HG03135 (cell line): ENCODE measurements at regions not wholly inside any gene's neighbourhood (a gene's known extent, or its start where the extent isn't known, plus 50 kb on each side); places are given as distances from the start of the nearest gene placed in this dataset.

Experiments used
- ATAC-seq: cut with Tn5 transposase; IDR thresholded peaks from one replicate; pipeline ENCODE4 v1.9.1; 2021; ENCODE audit warnings: mild to moderate bottlenecking, moderate library complexity; ENCODE audit not compliant: unreplicated experiment

DNA sequence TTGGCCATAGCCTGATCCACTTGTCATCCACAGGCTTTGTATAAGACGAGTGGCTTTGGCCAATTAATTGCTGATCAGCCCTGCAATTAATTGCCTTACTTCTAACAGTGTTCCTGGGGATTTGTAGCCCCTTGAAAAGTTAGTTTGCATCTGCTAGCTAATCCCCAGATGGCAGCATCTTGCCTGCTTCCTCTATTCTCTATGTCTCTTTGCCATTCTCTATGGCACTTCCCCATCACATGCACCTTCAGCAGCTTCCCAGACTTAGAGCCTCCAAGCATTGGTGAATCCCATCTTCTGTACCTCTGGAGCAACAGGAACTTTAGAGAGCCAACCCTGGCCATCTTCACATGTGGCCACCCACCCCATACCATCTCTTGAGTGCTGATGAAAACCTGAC lies 197.0 kb upstream of the DMAC1 start:
- no peak for ATAC-seq

DNA sequence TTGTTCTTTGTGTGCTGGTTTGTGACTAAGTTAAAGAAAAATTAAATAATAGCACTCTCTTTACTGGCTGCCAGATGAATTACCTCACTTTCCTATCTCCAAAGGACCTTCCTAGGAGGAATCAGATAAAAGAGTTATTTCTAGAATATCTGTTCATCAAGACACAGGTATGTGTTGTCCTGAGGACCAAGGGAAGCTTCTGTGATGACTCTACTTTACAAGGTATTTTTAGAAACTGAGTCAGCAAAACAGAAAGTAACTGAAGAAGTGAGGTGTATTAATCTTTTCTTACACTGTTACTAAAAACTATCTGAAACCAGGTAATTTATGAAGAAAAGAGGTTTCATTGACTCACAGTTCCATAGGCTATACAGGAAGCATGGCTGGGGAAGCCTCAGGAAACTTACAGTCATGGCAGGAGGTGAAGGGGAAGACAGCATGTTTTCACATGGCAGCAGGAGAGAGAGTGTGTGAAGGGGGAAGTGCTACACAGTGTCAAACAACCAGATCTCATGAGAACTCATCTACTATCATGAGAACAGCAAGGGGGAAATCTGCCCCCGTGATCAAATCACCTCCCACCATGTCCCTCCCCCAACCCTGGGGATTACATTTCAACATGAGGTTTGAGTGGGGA lies 189.2 kb upstream of the DMAC1 start:
- no peak for ATAC-seq

DNA sequence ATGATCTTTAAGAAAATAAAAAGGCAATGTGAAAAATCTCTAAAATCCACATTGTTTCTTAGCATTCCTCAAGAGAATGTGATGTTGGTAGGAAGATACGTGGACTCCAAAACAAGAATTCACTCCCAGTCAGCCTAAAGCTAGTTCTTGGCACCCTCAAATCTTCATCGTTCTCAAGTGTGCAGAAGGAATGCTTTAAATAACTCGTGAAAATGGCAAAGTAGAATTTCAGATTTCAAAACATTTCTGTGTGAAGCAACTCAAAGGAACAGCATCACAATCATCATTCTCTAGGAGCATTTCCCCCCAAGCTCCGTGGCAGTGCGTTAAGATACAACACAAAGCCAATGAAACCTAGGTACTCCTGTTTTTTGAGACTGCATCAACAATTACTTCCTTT lies 185.1 kb upstream of the DMAC1 start:
- ATAC-seq = no peak

DNA sequence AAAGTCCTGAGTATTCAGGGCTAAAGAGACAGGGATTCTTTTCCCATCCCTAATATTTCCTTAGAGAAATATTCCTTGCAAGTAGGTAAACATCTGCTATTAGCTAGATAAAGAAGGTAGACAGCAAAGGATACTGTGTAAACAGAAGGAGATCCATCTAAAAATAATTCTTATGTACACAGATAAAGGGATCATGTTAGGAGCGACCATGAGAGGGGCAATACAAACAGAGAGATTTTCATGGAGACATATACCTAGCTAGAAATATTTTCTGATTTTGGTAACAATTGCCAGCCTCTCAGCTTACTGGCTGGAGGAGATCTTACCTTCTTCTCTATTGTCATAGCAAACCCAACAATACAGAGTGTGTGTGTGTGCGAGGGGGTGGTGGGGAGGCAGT lies 184.6 kb upstream of the DMAC1 start:
- no peak for ATAC-seq

DNA sequence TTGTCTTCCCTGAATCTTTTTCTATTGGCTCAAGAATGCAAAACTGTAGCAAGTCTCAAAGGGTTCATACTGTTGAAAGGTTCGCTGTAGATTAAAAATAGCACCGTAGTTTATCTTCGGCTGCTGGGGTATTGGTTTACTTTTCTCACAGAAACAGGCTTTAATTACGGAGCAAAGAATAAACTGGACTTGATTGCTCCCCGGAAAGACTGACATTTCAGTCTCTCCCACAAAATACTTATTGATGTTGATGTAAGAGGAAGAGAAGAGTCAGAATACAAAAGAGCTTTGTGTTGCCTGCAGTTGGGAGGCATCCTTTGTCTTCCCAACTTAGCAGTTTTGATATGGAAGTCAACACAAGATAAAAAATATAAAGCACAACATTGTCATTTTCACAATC lies 183.9 kb upstream of the DMAC1 start:
- ATAC-seq = no peak

DNA sequence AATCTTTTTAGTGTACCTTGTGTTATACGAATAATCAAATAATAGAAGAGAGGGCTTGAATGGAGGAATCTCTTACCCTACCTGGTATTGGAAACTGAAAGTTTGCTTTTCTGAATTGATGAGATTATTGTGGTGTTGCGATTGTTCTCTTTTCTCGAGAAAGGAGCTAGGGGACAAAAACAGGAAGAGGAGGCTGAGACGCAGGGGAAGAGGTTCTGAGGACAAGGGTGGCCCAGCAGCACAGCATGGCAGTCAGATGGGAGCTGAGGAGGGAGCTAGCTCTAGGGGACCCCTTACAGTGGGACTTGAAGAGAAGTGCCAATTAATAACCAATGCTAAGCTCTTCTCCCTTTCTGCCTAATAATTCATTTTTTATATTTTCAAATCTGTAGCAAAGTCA lies 183.3 kb upstream of the DMAC1 start:
- no peak for ATAC-seq

DNA sequence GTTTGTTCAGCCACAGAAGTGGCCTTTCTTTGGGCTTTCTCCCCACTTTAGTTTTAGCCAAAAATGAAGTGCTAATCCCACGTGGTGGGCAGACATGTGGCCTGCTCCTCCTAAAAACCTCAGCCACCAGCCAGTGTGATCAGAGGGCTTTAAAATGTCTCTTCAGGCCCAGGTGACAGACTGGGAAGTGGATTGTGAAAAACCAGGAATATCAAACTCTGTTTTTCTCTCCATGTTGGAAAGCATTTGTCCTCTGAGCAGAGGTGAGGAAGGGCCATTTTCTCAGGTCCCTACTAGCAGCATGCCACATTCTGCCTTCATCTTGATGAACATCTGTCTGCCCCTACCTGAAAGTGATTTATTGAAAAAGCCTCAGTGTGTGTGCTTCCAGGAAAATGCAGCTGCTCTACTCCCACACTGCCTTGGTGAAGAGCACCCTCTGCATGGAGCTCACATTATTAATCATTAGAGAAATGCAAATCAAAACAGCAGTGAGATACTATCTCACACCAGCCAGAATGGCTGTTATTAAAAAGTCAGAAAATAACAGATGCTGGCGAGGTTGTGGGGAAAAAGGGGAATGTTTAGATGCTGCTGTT lies 181.2 kb upstream of the DMAC1 start:
- ATAC-seq = no peak

DNA sequence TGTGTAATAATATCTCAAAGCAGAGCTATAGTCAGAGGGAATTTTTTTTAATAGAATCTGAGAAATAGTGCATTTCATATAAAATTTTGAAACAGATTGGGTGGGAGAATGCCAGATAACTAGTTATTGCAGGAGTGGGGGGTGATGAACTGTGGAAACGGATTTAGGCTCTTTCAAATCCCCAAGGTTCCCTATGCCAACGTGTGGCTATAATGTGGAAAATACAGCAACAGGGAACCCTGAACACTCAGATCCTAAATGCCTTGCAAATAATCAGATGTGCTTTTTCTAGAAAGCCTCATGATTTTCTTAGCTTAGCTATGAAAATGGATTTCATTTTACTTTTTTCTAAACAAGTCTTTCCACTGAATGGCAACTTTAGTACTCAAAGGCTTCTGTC lies 180.5 kb upstream of the DMAC1 start:
- ATAC-seq = no peak

DNA sequence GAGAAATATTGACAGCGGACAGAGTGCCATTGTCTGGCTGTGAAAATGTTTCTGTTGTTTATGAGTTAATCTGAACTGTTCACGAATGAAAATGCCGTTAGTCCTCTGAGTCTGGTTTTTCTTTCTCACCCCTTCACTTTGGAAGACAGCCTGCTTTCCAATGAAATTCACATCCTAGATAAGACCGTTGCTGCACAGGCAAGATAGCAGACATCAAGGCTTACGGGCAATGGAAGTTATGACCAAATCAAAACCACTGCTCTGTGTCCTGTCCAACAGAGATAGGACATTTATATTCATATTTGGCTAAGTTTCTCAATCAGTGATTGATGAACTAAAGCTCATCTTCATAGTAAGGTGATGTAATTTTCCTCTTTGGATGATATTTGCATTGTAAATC lies 180.0 kb upstream of the DMAC1 start:
- ATAC-seq = no peak

DNA sequence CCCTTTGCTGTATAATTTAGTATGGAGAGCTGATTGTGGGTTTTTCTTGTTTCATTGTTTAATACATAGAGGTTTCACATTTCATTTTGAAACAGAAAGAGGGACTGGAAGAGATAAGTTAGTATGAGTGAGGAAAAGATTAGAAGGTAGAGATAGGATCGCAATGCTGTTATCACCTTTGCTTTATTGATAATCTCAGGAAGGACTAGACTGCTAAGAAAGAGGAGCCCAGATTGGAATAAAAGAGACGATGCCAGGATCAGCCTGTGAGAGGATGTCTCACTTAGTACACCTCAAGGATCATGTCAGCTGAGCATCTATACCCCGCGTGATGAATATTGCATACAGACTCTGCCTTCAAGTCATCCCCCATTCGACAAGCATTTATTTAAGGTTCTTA lies 178.0 kb upstream of the DMAC1 start:
- no peak for ATAC-seq

DNA sequence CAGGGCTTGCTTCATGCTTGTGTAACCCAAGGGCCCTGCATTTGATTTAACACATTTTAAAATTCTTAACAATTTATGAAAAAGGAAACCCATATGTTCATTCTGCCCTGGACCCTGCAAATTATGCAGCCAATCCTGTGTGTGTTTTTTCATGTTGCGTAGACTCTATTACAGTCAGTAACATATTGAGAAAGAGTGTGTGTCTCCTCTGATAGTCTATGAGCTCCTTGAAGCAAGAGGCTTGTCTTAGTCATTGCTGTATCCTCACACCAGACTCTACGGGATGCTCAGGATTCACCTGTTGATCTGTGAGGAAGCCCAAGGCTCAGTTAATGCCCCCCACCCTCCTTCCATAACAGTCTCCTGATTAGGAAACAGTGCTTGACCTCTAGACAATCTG lies 177.3 kb upstream of the DMAC1 start:
- peak; percentile 4 for ATAC-seq

DNA sequence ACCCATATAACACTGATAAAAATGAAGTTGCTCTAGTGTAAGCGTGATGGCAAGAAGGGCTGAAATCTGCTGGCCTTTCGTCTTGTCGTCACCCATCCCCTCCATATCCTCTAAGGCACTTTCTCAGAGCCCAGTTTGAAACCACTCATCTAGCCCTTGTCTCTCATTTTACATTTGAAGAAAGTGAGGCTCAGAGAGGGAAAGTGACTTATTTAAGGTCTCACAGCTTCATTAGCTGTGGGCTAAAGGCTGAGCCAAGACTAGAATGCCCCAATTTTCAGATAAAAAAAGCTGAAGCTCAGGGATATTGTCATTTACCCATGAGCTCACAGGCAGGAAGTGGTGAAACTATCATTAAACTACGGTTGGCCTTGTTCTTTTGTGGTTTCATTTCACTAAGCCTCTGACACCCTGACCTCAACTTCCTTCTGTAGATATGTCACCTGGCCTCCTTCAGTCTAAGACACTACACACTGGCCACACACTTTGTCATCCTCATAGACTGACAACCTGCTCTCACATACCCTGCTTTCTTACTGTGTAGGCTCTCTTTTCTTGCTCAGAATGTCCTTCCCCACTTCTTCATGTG lies 176.7 kb upstream of the DMAC1 start:
- ATAC-seq = peak; percentile 99

DNA sequence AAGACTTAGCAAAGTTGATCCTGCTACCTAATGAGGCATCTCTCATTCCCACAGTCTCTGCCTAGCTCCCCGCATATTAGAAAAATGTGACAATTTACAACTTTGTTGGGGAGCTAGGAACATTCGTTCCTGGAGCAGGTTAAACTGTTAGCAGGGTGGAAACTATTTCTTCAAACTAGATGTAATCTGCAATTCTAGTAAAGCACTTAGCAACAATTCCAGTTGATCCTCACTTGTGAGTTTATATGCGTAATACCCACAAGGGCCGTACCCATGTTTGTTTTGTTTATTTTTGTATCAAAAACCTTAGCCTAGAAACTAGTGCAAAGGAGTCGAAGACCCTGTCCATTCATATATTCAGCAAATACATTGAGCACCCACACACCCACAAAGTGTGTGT lies 175.8 kb upstream of the DMAC1 start:
- ATAC-seq = no peak

DNA sequence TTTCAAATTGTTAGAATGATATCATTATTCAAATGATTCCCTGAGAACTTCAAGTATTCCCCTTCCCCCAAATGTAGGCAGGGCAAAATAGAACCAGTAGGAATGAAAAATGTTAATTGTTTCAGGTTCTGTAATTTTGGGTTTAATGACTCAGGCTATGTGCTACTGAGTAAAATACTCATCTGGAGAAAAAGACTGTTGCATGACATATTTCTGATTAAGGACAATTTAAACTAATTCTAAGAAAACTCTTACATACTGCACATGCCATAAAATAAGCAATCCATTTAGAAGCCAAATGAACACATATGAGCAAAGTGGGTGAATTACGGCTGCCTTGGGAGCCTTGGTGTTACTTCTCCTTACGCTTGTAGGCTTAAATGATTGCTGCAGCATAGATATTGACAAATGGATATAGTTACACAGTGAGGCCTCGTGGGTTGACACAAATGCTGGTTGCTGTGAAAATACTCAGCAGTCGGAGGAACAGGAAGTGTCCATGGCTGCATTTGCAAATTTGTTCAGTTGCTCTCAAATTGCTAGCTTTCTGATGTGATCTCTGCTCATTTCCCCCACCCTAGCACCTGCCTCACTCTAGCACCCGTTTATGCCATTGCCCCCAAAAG lies 174.9 kb upstream of the DMAC1 start:
- ATAC-seq = no peak

DNA sequence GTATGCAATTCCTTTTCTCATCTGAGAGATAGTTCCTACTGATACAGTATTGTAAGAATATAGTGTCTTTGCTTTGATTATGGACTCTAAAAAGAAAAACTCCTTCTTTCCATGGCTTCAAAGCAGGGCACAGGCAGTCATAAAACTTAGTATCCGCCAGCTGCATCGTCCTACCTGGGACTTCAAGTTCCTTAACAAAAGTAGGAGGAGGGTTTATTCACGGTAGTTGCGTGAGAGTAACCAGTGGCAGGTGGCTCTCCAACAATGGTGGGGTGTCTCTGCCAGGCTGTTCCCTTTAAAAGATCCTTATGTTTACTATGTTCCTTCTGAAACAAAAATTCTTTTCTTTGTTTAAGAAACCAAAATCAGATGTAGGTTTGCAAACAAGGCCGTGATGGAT lies 173.5 kb upstream of the DMAC1 start:
- ATAC-seq = no peak

DNA sequence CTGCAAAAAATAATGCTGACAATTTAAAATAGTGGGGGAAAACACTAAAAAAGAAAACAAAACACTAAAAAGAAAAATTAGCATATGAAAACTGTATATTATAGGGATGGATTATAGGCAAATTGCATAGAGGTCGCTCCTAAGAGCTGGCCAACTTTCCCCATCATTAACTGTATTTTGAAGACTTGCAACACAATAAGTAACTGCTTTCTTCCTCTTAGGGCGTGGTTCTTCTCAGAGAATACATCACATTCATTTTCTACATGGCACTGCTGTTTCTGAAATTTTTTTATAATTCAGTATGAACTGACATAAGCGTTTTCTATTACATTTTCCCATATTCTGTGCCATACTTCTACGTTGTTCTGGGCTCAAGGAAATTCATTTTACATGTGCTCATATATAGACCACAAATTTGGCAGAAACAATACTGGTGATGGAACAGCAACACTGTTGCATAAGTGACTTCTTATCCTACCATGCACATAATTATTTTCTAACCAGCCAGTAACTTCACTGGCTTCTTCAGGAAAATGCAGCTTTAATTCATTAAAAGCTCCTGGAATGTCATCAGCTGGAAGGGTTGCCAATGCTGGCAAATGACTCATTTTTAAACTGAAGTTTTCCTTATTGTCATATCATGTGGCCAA lies 171.2 kb upstream of the DMAC1 start:
- ATAC-seq = no peak

DNA sequence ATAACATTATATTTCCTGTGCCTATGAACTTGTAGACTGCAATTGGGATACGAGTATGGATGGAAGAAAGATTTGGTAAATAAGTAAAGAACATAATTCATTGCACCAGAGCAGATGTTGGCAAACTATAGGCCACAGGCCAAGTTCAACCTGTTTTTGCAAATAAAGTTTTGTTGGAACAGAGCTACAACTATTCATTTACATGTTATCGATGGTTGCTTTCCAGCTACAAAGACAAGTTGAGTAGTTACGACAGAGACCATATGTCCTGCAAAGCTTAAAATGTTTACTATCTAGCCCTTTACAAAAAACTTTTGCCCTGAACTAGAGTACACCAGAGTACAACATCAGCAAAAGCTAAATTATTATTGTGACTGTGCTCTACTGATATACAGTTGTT lies 169.1 kb upstream of the DMAC1 start:
- ATAC-seq = no peak

DNA sequence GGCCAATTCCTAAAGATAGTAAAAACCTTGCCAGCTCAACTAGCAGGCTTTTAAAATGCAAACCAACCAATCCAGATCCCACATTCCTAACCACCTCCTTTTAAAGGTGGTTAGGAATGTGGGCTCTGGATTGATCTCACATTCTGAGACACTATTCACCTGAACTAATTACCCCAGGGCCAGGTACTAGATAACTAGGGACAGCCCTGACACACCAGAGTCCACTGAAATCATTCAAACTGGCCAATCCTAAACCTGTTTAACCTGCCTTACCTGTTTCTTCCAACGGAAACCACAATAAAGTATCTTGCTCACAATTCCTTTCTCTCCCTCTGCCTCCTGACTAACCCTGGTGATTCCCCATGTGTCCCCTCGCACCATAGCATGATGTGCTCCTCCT lies 168.3 kb upstream of the DMAC1 start:
- ATAC-seq = no peak

DNA sequence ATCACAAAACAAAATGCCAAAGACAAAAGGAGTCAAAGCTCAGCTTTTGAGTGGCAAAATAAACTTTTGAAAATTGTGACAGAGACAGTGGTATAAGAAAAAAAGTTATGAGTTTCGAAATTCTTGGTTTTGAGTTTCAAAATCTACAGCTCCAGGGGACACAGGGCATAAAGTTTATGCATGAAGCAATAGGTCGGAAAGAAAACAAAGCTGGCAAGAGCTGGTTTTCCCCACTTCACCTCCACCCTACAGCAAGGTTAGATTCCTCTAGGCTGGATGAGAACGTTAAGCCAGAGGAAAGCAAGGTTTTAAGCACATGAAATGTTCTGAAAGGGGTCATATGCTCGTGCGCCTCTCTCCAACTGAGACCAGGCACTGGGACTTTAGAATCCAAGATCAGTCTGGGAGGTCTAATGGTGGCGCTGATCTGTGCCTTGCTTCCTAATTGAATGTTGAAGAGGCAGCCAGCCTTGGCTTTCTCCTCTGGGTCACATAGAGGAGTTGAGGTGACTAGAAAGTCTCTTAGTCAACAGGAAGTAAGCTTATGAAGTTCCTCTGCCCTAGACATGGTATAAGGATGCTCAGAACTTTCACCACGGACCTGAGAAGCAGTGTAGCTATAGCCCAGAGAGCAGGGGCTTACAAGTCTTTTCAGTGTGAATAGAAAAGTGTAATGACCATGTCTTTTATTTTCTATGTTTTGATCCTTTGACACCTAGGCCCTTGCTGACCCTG lies 167.7 kb upstream of the DMAC1 start:
- no peak for ATAC-seq

DNA sequence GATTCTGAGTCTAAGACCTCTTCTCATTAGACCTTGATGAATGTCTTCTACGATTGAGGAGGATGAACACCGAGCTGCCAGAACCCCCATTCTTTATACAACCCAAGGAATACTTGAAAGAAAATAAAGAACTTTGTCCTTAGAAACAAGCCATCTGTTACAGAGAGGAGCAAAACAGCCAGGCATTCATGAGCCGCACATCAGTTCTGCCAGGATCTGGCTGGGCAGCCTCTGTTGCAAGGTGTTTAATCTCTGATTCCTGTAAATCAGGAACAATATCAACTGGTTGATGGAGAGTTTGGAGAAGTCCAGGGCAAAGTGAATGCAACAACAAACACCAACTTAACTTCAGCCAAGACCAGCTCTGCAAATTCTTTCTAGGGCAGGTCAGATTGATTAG lies 165.5 kb upstream of the DMAC1 start:
- no peak for ATAC-seq

DNA sequence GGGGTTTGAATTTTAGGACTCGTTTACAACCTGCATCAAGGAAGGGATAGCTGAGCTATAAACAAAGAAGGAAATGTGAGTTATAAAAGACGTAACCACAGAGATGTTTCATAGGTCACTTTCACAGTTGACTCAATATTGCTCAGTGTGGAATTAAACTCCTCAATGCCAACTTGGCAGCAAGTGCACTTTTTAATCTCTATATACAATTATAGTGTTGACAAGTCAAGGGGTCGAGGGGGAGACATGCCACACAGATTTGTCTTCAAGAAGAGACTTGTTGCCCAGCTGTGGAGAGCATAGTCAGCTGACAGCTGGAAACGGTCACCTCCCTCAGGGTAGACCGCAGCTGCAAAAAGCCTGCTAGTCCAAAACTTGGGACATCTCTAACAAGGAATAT lies 163.4 kb upstream of the DMAC1 start:
- ATAC-seq = no peak
